ENCODE measurements at regions not wholly inside any gene's neighbourhood (a gene's known extent, or its start where the extent isn't known, plus 50 kb on each side); places are given as distances from the start of the nearest gene placed in this dataset.

- no peak for DNase-seq
- H3K27me3 Mint-ChIP-seq: peaks cover 3% of the 10 kb centered on the region
- no peak overlapping the region for H3K4me3 Mint-ChIP-seq
- H3K4me1 Mint-ChIP-seq (ENCODE audit: low read depth): no peaks in the 10 kb centered on the region
- no peaks in the 10 kb centered on the region for H3K36me3 Mint-ChIP-seq
- intact Hi-C loops (cut with micrococcal nuclease): no loop called here
- ChIA-PET CTCF (no interaction called here), POLR2A (no interaction called here)
- no peaks in the 10 kb centered on the region for H3K9me3 Mint-ChIP-seq
- no peak overlapping the region for H3K27ac Mint-ChIP-seq
Measured at GRCh38 chr1:90325168-90325567, 330.3 kb downstream of the ZNF326 start.

DNA sequence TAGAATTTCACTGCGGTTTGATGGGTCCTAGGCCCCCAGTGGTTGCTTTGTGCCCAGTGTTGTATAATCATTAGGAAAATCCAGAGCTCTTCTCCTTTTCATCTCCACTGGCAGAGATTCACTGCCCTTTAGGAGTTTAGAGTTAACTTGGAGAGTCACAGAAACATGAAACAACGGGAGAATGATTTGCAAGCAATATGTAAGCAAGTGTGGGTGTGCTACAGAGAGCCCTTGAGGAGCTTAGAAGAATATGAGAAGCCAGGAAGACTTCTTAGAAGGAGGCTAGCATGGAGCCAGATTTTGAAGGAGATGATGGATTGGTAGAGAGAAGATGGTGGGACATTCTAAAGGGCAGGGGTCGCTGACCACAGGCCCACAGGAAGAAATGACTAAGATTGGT lies 327.3 kb downstream of the ZNF326 start:
- ChIA-PET POLR2A (no interaction called here), CTCF (interaction anchor here (0.6 kb wide), 1 partner anchor 10 kb away, joined by 3 read pairs; no protein-coding TSS in a partner anchor)
- Mint-ChIP-seq H3K9me3 (no peaks in the 10 kb centered on the region), H3K36me3 (no peaks in the 10 kb centered on the region), H3K27ac (no peak overlapping the region), H3K27me3 (peaks cover 3% of the 10 kb centered on the region), H3K4me1 (ENCODE audit: low read depth) (no peaks in the 10 kb centered on the region), H3K4me3 (no peak overlapping the region)
- intact Hi-C loops (cut with micrococcal nuclease): no loop called here
- no peak for DNase-seq

GRCh38 chr1:90319918-90320317 lies 325.0 kb downstream of the ZNF326 start:
- Mint-ChIP-seq H3K27me3 (no peaks in the 10 kb centered on the region), H3K9me3 (no peaks in the 10 kb centered on the region), H3K4me1 (ENCODE audit: low read depth) (no peaks in the 10 kb centered on the region), H3K27ac (no peak overlapping the region), H3K4me3 (no peak overlapping the region), H3K36me3 (no peaks in the 10 kb centered on the region)
- DNase-seq: no peak
- CTCF ChIA-PET: no interaction called here
- POLR2A ChIA-PET: no interaction called here
- intact Hi-C loops (cut with micrococcal nuclease): no loop called here

DNA sequence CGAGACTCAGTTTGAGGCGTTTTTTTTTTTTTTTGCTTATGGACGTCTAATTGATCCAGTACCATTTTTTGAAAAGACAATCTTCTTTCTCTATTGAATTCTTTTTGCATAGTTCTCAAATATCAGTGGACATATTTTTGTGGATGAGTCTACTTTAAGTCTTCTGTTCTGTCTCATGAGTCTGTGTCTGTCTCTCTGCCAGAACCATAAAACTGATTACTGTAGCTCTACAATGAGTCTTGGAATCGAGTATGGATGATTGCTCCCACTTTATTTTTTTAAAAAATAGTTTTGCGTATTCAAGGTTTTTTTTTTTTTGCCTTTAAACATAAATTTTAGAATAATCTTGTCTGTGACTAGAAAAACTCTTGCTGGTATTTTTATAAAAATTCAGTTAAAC lies 323.5 kb downstream of the ZNF326 start:
- H3K4me1 Mint-ChIP-seq (ENCODE audit: low read depth): no peaks in the 10 kb centered on the region
- H3K9me3 Mint-ChIP-seq: no peaks in the 10 kb centered on the region
- no peak overlapping the region for H3K4me3 Mint-ChIP-seq
- DNase-seq: no peak
- intact Hi-C loops (cut with micrococcal nuclease): no loop called here
- H3K36me3 Mint-ChIP-seq: no peaks in the 10 kb centered on the region
- no peak overlapping the region for H3K27ac Mint-ChIP-seq
- CTCF ChIA-PET: no interaction called here
- H3K27me3 Mint-ChIP-seq: no peaks in the 10 kb centered on the region
- POLR2A ChIA-PET: no interaction called here

DNA sequence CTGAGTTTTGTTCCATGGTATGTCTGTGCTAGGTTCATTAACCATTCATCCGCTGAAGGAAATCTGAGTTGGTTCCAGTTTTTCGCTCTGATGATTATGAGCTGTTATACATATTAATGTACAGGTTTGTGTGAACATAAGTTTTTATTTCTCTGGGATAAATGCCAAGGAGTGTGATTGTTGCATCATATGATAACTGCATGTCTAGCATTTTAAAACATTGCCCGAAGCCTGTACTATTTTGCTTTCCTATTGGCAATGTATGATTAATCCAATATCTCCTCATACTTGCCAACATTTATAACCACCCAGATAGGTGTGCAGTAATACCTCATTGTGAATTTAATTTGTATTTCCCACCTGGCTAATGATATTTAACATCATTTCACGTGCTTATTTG lies 322.7 kb downstream of the ZNF326 start:
- H3K4me3 Mint-ChIP-seq: no peak overlapping the region
- H3K4me1 Mint-ChIP-seq (ENCODE audit: low read depth): no peaks in the 10 kb centered on the region
- POLR2A ChIA-PET: no interaction called here
- H3K9me3 Mint-ChIP-seq: no peaks in the 10 kb centered on the region
- intact Hi-C loops (cut with micrococcal nuclease): no loop called here
- no peak for DNase-seq
- CTCF ChIA-PET: no interaction called here
- H3K27ac Mint-ChIP-seq: no peak overlapping the region
- H3K36me3 Mint-ChIP-seq: no peaks in the 10 kb centered on the region
- H3K27me3 Mint-ChIP-seq: no peaks in the 10 kb centered on the region

GRCh38 chr1:90314533-90314932 lies 319.6 kb downstream of the ZNF326 start:
- ChIA-PET POLR2A (no interaction called here), CTCF (no interaction called here)
- no peak for DNase-seq
- intact Hi-C loops (cut with micrococcal nuclease): no loop called here
- Mint-ChIP-seq H3K27ac (no peak overlapping the region), H3K36me3 (no peaks in the 10 kb centered on the region), H3K27me3 (no peaks in the 10 kb centered on the region), H3K4me1 (ENCODE audit: low read depth) (no peaks in the 10 kb centered on the region), H3K9me3 (no peaks in the 10 kb centered on the region), H3K4me3 (no peak overlapping the region)

DNA sequence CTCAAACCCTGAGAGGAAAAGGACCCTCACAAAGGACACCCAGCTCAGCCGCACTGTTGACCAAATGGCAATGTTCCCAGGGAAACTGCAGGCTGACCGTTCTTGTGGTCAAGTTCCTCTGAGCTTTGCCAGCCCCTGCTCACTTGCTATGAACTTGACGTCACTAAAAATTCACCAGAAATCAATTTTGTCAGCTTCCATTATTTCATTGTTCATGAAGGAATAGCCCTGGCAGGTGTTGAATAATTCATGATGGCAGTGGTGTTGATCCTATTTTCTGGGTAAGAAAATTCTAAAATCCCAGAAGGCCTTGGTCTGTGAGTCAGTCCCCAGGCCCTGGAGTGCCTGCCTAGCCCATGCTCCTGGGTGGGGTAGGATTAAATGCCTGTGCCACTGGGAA lies 318.9 kb downstream of the ZNF326 start:
- Mint-ChIP-seq H3K36me3 (no peaks in the 10 kb centered on the region), H3K9me3 (no peaks in the 10 kb centered on the region), H3K4me1 (ENCODE audit: low read depth) (no peaks in the 10 kb centered on the region), H3K4me3 (no peak overlapping the region), H3K27ac (no peak overlapping the region), H3K27me3 (no peaks in the 10 kb centered on the region)
- POLR2A ChIA-PET: no interaction called here
- intact Hi-C loops (cut with micrococcal nuclease): no loop called here
- no peak for DNase-seq
- CTCF ChIA-PET: no interaction called here

DNA sequence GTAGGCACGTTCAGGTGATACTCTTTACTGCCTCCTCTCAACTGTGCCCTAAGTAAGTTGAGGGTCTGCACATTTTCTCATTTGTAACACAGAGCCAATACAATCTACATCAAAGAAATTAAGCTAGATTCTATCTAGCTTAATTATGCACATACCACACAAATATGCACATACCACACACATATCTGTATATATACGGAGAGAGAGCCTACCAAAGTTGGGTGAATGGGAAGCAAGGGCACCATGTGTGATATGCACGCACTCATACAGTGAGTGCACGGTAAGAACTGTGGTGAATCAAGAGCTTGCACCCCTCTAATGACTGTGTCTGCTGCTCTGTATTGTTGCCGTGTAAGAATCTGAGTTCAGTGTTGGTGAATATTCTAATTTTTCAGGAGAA lies 314.9 kb downstream of the ZNF326 start:
- intact Hi-C loops (cut with micrococcal nuclease): no loop called here
- H3K4me3 Mint-ChIP-seq: no peak overlapping the region
- POLR2A ChIA-PET: no interaction called here

GRCh38 chr1:90308421-90308820 lies 313.5 kb downstream of the ZNF326 start:
- DNase-seq: no peak
- no peak overlapping the region for H3K4me3 Mint-ChIP-seq
- no peaks in the 10 kb centered on the region for H3K27me3 Mint-ChIP-seq
- H3K36me3 Mint-ChIP-seq: no peaks in the 10 kb centered on the region
- H3K9me3 Mint-ChIP-seq: peaks cover 7% of the 10 kb centered on the region
- intact Hi-C loops (cut with micrococcal nuclease): no loop called here
- H3K4me1 Mint-ChIP-seq (ENCODE audit: low read depth): no peaks in the 10 kb centered on the region
- ChIA-PET POLR2A (no interaction called here), CTCF (no interaction called here)
- no peak overlapping the region for H3K27ac Mint-ChIP-seq

More for the DNA sequence above, 314.9 kb downstream of the ZNF326 start:
- CTCF ChIA-PET: no interaction called here
- no peak overlapping the region for H3K27ac Mint-ChIP-seq
- no peaks in the 10 kb centered on the region for H3K36me3 Mint-ChIP-seq
- H3K4me1 Mint-ChIP-seq (ENCODE audit: low read depth): no peaks in the 10 kb centered on the region
- peaks cover 7% of the 10 kb centered on the region for H3K9me3 Mint-ChIP-seq
- no peaks in the 10 kb centered on the region for H3K27me3 Mint-ChIP-seq
- DNase-seq: no peak

GRCh38 chr1:90305577-90305976 lies 310.7 kb downstream of the ZNF326 start:
- Mint-ChIP-seq H3K27ac (no peak overlapping the region), H3K9me3 (peaks cover 7% of the 10 kb centered on the region), H3K27me3 (peaks cover 4% of the 10 kb centered on the region), H3K36me3 (no peaks in the 10 kb centered on the region), H3K4me3 (no peak overlapping the region), H3K4me1 (ENCODE audit: low read depth) (no peaks in the 10 kb centered on the region)
- intact Hi-C loops (cut with micrococcal nuclease): no loop called here
- CTCF ChIA-PET: interaction anchor here (0.6 kb wide), 1 partner anchor 230 kb away, joined by 3 read pairs; no protein-coding TSS in a partner anchor
- no peak for DNase-seq
- POLR2A ChIA-PET: no interaction called here

DNA sequence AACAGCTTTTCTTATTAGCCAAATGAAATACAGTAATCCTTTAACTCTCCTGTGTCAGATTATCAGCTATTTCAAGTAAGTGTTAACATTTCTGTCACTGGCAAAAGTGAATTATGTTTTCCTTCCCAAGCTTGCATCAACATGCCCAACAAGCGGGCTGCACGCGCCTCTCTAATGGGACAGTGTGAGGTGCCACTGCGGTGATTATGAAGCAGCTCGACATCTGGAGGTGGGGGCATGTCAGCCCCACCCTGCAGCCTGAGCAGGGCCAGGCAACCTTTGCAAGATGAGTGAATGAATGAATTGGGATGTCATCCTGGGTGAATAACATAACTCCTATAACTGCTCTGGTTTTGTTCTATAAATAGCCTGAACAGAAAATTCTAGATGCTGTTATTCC lies 301.4 kb downstream of the ZNF326 start:
- H3K4me3 Mint-ChIP-seq: no peak overlapping the region
- CTCF ChIA-PET: no interaction called here
- intact Hi-C loops (cut with micrococcal nuclease): no loop called here
- no peaks in the 10 kb centered on the region for H3K4me1 Mint-ChIP-seq (ENCODE audit: low read depth)
- H3K9me3 Mint-ChIP-seq: no peaks in the 10 kb centered on the region
- no peaks in the 10 kb centered on the region for H3K36me3 Mint-ChIP-seq
- POLR2A ChIA-PET: no interaction called here
- no peak overlapping the region for H3K27ac Mint-ChIP-seq
- DNase-seq: no peak
- H3K27me3 Mint-ChIP-seq: peaks cover 4% of the 10 kb centered on the region

DNA sequence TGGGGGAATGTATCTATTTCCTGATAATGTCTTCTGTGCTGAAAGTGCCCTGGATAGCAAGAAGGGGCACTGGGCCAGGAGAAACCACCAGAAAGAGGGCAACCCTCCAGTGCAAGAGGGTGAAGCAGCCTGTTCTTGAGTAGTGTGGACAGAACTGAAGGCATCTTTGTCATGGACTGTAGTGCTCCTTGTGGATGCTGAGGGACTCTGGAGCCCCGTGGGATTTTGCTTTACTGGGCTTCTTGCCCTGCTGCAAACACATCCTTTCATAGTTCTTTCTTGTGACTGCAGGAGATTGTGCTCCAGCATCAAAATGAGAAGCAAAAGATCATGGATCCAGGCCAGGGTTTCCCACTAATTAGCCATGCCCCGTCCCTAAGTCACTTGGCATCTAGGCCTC lies 300.6 kb downstream of the ZNF326 start:
- ChIA-PET CTCF (no interaction called here), POLR2A (no interaction called here)
- no peaks in the 10 kb centered on the region for H3K9me3 Mint-ChIP-seq
- no peak overlapping the region for H3K27ac Mint-ChIP-seq
- no peaks in the 10 kb centered on the region for H3K4me1 Mint-ChIP-seq (ENCODE audit: low read depth)
- H3K27me3 Mint-ChIP-seq: peaks cover 1% of the 10 kb centered on the region
- no peak overlapping the region for H3K4me3 Mint-ChIP-seq
- no peak for DNase-seq
- intact Hi-C loops (cut with micrococcal nuclease): no loop called here
- H3K36me3 Mint-ChIP-seq: no peaks in the 10 kb centered on the region

GRCh38 chr1:90291431-90292216 lies 296.7 kb downstream of the ZNF326 start:
- intact Hi-C loops (cut with micrococcal nuclease): no loop called here
- ChIA-PET CTCF (no interaction called here), POLR2A (no interaction called here)
- no peaks in the 10 kb centered on the region for H3K4me1 Mint-ChIP-seq (ENCODE audit: low read depth)
- H3K27me3 Mint-ChIP-seq: peaks cover 2% of the 10 kb centered on the region
- no peaks in the 10 kb centered on the region for H3K9me3 Mint-ChIP-seq
- H3K36me3 Mint-ChIP-seq: no peaks in the 10 kb centered on the region
- H3K27ac Mint-ChIP-seq: no peak overlapping the region
- no peak overlapping the region for H3K4me3 Mint-ChIP-seq
- DNase-seq: no peak
